ENCODE measurements at regions not wholly inside any gene's neighbourhood (a gene's known extent, or its start where the extent isn't known, plus 50 kb on each side); places are given as distances from the start of the nearest gene placed in this dataset.

DNA sequence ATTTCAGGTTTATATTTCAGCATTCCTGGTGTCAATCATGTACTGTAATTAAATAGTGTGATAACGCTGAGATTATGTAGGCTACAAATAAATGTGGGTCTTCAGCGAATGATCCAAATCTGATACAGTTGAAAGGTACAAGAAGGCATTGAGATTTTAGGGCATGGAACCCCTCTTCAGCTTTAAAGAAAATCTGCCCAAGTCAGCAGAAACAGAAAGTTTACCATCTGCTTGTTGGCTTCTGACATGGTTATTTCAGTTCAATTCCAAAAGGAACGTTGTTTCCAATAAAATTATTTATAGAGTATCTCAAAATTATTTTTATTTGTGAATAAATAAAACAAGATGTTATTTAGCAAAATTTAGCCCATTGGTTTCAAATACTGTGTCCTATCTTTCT is 400.2 kb upstream of the RORA start:
- no peak for DNase-seq (ENCODE audit: low spot score)

DNA sequence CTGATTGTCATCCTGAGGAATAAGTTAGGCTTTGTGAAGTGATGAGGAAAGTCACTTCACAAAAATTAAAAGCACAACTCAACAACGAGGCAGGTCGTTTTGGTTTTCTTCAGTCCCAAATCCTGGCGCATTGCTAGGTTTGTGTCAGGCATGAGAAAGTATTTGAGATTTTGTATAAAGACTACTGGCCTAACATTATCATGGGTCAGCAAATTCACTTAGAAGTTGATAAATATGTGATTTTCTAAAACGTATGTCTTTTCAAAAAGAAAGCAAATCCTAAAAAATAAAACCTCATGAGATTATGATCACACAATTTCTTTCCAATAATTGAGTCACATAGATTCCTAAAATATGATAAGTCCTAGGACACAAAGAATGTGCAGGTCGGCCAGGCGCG is 395.8 kb upstream of the RORA start:
- DNase-seq (ENCODE audit: low spot score), result no peak

DNA sequence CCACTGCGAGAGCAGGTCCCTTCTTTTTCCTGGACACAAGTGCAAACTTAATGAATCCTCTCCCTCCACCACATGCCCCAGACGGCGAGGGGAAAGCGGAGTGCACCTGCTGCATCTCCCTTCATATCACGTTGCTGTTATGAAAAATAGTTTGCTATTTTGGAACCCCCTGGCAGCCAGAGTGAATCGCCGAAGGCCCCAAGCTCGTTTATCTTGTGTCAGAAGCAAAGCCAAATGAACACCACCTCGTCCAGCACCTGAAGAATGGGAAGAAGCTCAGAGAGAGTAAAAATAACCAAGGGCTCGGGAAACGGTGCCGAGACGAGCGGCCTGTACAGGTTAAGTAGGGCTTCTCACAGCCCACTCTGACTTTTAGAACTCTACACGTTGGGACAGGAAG is 394.6 kb upstream of the RORA start:
- DNase-seq (ENCODE audit: low spot score), result no peak

DNA sequence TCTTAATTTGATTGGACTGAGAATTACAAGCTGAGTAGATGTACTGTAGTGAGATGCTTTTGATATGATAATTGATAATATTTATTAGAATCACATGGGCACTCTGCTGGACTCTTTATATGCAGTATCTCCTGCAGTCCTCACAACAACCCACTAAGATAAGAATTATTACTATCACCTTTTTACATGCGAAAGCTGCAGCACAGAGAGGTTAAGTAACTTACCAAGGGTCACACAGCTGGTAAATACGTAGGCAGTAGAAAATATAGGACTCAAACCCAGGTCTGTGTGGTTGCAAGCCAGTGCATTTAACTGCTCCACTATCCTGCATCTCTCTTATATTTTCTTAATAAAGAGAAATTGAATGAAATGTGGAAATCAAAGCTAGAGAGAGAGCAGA is 392.8 kb upstream of the RORA start:
- no peak for DNase-seq (ENCODE audit: low spot score)

DNA sequence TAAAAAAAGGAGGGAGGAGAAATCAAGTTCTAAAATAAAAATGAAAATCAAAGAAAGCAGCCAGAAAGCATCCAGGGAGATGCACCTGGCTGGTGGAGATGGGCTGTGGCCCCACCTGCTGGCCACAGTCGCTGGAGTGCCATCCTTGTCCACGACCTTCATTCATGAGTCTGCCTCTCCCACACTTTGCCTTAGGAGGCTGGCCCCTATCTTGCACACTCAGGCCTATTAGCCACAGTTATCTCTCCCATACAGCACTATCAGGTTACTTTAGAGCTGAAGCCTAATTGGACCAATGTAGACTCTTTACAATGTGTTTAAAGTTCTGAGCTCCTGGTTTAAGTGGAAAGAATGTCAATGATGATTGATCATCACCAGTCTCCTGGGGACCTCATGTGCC is 392.0 kb upstream of the RORA start:
- peak; percentile 7 for DNase-seq (ENCODE audit: low spot score)

DNA sequence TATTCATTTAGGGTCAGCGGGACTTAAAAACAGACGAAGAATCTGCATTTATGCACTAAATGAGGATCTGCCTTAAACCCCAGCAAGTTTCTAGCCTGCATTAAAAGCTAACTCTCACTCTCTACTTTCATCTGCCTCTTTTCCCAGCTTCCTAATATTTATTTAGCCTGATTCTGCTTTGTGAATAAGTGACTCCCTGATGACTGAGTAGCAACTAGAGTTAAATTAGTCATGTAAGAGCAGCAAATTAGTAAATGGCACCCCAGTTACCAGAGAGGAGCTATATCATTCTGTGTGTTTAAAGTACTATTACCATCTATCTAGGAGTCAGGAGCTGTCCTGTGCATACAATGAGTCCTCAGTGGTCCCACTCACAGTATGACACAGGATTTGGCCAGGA is 391.0 kb upstream of the RORA start:
- no peak for DNase-seq (ENCODE audit: low spot score)

DNA sequence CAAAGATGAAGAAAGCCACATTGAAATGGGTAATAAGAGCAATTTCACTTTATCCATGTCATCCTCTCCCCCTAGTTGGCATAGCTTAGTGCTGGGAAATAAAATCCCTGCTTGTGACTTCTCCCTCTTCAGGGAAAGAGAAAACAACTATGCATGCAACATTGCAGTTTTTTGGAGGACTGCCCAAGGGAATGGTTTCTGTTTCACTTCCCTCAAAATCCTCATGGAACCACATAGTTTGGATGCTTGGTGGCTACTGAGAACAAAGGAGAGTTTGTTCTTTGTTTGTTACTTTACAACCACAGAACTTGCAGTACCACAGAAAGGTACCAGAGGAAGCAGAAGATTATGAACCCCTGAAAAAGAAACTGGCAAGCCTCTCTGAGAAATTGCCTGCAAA is 384.6 kb upstream of the RORA start:
- no peak for DNase-seq (ENCODE audit: low spot score)

DNA sequence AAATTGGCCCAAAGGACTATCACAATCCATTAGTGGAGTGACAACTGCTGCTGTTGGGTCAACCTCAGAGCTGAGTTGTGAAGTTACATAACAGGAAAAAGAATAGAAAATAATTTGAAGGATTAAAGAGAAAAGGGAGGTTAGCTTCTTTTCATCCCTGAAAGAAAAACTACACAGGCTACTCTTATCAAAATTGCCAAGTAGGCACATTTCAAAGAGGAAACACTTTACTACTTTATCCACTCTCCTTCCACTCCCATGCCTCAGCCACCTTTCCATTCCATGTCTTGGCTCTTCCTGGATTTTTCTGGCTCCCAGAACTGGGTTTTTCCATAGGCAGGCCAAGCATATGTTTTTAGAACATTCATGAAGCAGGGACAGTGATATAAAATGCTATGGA is 384.0 kb upstream of the RORA start:
- DNase-seq (ENCODE audit: low spot score), result no peak

DNA sequence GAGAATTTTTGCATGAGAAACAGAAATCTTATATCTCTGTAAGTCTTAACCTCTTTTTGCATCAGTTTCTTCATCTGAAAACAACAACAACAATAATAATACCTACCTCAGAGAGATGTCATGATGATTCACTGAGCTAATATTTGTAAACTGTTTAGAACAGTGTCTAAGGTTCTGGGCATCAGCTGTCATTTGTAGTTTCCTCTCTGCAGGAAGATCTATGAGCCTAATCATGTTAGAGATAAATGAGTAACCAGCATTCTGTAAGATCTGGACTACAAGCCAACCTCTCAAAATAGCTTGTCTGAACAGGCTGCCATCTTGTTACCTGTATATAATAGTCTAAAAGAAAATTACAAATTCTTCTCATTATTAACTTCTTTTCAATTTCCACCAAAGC is 383.0 kb upstream of the RORA start:
- no peak for DNase-seq (ENCODE audit: low spot score)

DNA sequence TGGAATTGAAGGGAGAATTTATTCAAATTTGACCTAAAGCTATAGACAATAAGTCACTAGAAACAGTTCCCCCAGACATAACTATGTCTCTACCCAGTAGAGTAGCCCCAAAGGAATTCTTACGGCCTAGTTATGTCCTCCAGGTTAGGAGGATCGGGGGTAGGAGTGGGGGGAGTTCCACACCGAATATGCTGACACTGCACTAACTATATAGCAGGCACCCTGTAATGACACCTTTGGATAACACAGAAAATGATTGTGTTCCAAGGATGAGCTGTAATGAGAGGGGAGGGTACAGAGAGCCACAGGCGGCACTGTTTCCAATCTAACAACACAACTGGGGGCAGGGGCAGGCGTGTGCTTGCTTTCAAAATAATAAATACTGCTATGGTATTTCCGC is 376.2 kb upstream of the RORA start:
- DNase-seq (ENCODE audit: low spot score), result no peak

DNA sequence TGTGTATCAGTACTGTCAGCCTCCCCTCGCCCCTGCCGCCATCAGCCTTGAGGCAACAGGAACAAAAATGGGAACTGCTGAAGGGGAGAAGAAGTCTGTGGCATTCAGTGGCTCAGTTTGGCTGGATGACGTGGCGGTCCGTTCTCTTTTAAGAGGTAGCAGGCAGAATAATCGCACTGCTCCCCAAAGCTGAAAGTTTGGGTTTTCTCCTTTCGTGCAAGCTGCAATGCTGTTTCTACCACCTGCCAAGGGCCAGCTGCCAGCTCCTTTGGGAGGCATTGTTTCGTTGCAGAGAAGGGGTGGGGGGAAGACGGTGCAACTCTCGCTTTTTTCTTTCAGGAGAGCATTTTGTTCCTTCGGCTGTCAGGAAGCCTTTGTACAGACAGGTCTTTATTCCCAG is 369.6 kb upstream of the RORA start:
- DNase-seq (ENCODE audit: low spot score), result no peak

DNA sequence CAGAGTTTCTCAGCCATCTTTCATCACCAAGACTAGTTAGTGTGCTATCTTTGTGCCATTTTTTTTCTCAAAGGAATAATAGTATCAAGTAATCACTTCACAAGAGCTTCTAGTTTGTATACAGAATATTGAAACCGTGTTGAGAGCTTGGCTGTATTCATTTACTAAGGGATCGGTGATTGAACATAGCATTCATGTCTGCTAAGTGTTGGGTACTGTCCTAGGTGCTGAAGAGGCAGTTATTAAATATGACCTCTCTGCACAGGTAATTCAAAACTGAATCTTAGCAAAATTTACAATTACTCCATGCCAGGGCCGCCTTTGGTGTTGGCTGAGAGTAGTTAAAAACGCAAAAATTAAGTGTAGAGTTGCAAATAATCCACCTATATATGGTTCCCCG is 355.3 kb upstream of the RORA start:
- DNase-seq (ENCODE audit: low spot score), result peak; percentile 2

DNA sequence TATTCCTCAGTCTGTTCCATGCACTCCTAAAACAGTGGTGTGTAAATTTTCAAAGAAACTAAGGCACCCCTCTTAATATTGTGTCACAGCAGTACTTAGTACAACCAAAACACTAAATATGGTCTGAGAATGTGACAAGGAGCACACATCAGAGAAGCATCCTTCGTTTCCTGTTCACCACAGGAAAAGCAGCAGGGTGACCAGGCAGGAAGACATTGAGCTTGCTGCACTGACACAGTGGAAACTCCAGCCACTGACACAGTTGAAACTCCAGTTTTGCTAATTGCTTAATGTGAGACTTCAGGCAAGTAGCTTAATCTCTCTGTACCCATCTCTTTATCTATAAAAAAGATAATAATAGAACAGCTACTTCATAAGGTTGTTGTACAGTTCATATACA is 353.0 kb upstream of the RORA start:
- DNase-seq (ENCODE audit: low spot score), result no peak

DNA sequence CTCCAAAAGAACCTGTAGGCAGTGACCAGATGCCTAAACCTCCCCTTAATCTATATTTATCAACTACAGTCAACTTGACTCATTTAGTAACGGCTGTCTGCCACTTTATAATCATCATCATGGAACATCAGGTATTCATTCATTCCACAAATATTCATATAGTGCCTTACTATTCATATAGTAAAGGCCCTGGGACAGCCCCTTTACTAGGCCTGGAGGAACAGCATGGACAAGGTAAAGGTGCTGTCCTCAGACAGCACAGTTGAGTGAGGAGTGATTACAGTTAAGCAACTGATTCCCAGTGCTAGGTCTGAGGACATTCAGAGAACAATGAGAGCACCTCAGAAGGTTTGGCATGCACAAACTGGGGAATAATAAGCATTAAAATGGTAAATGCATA is 346.5 kb upstream of the RORA start:
- no peak for DNase-seq (ENCODE audit: low spot score)

DNA sequence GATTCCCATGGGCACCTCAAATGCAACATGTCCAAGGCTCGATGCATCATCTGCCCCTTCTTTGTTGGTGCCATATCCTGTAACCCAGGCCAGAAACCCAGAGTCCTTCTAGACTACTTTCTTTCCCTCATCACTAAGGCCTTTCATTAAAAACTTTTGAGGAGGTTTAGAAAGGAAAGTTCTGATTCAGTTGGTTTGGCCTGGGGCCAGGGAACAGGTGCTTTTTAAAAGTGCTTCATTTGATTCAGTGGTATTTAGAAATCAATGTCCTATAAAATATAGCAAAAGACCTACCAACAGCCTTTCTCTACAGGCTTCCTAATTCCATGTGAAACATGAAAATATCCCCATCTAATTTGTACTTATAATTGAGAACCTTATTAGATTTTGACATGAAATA is 341.9 kb upstream of the RORA start:
- DNase-seq (ENCODE audit: low spot score), result no peak

DNA sequence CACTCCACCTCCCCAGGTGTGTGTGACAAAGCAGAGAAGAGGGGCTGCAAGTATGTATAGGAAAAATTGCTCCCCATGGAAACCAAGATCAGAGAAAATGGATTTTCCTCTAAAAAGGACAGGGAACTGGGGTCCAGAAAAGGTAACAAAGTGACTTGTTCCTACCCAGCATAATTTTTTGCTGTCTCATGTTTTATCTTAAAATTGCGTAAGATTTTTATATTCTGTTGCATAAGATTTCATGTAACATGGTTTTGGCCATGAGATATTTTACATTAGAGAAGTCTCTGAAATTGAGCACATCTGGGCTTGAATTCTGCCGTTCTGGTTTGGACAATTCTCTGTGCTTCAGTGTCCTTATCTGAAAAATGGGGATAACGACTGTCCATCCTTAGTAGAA is 335.7 kb upstream of the RORA start:
- DNase-seq (ENCODE audit: low spot score), result no peak

DNA sequence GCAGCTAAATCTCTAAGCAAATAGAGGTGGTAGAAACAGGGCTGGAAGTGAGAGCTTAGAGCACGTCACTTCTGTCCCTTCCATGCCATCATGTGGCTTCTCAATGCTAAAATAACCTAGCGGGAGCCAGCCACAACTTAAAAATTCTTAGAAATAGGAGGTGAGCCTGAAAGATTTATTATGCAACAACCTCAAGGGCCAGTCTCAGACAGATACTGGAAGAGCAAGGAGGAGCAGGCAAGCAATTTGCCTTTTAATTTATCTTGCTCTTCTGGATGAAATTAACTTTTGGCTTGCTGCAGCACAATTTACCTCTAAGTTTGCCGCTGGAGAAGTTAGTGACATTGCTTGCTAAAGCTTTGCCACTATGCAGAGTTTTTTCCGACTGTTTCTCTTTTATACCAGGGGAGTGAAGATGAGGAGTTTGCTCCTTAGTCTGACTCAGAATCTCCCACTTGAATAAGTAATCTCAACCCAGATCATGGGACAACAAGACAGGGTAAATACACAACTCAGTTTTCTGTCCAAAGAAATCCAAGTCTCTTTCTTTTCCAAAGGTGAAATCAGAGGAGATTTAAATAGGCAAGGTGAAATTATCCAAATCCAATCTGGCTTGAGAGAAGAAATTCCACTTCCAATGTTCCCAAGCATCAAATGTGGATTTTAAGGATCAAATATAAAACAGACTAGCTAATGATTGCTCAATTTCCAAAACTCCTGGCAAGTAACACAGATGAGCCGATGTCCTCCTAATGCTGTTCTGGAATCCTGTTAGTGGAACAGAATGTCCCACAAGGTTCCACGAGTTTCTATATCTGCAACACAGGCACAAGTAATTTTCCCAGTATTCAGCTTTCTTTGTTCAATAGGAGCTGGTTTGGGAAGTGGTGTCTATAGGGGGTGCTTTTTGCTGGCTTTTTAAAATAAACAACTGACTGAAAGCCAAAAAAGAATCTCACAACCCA is 329.4 kb upstream of the RORA start:
- no peak for DNase-seq (ENCODE audit: low spot score)

DNA sequence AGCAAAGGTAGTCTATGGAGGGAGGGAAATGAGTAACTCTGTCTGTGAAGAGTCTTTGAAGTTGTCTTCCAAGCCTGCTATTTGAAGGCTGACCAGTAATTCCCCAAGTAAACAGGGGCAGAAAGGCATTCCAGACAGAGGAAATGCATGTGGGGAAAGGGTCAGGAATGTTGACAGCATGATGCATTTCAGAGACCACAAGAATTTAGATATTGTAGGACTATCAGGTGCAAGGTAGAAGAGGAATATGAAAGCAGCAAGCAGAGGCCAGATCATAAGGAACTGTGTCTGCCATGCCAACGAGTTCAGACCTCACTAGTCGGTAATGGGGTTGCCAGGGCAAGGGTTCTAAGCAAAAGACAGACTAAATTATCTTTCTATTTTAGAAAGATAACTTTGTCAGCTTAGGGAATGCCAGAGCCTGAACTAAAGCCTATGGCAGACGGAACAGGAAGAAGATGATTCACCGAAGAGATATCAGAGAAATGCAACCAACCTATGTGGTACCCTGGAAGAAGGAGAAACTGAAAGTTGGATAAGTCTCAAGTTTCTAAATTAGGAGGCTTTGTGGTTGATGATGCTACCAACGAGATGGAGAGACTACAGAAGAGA is 327.0 kb upstream of the RORA start:
- no peak for DNase-seq (ENCODE audit: low spot score)

DNA sequence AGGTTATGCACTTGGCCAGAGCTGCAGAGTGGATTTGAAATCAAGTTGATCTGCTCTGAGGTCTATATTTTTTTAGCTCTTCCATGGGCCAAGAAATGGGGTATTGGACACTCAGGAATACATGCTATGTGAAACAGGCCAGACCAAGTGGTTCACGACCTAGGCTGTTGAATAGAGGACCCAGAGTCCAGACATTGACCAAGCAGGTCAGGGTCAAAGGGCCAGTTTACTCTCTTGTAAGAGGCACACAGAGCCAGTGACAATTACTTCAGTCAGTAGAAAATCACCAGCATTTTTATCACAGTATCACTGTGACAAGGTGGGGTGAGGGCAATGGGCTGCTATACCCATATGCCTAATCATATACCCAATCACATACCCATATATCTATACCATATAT is 320.6 kb upstream of the RORA start:
- DNase-seq (ENCODE audit: low spot score), result no peak

DNA sequence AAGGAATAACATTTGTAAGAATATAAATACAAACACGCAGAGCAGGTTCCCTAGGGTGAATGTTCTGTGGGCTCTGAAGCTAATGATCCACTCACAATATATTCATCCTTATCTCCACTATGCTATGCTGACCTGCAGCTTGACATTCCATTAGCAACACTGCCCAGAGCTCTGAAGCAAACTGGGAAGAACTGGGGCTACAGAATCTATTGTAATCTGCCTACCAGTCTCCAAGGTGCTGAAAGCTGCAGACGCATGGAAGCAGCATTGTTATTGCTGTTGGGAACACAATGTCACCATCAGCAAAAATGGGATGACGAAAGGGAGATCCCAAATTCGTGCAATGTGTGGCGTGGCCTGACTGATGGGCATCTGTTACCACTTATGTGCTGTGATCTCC is 316.7 kb upstream of the RORA start:
- DNase-seq (ENCODE audit: low spot score), result no peak

DNA sequence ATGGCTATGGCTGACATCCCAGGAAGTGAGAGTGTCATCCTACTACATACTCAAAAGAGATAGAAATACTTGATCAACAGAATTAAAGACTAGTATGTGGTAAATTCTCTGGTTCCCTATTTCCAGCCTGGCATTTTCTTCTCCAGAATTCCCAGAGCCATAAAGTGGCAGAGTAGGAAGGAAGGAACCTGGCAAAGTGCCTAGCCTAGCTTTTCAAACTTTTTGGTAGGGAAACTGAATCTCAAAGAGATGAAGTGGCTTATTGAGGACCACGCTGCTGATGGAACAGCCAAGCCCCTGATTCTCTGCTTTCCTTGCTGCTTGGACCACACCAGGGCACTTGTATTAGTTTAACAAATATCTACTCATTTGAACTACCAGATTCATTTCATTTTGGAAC is 312.4 kb upstream of the RORA start:
- DNase-seq (ENCODE audit: low spot score), result no peak

DNA sequence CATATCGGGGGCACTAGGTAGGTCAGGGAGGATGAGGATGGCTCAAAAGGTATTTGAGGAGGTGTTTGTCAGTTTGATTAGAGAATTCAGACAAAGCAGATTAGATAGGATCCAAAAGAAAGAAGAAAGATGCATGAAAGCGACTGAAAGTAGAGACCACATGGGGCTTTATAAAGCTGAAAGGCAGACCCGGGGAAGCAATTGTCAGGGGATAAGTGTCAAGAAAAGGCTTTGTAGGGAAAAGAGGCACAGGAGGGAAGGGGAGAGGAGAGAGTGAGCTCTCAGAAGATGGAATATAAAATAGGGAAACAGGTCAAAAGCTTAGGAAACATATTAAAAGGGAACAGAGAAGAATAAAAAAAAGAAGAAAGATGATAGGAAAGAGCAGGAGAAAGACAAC is 308.2 kb upstream of the RORA start:
- no peak for DNase-seq (ENCODE audit: low spot score)

DNA sequence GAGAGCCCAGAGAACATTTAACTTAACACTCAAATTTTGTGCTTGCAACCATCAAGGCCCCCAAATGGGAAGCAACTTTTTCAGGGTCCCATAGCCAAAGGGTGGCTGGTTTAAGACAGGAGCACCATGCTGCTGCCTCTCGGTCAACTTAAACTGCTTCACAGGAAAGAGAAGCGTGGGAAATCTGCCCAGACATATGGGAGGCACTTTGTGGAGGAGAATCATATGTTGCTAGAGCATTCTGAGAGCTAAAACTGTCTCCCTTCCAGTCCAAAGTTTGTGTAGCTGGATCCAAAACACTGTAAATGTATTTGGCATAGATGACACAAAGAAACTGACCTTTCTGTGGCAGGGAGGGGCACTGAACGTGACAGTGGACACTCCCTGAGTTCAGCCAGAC is 305.9 kb upstream of the RORA start:
- DNase-seq (ENCODE audit: low spot score), result no peak

DNA sequence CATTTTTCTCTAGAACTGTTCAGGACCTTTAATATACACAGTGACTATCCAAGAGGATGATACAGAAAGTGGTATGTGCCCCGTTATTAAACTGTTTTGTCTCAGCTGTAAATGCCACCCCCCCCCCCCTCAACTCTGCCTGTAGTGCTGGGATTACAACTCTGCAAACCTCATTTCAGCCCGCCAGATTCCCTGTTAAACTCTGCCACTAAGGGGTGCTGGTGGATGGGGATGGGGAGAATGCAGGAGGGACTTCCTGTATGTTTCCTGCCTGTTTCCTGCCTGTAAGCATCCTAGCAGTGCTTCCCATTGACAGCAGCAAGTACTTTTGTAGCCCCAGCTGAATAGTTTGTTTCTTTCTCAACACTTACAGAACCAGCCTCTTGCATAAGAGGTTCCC is 301.7 kb upstream of the RORA start:
- no peak for DNase-seq (ENCODE audit: low spot score)
